ENCODE measurements at regions not wholly inside any gene's neighbourhood (a gene's known extent, or its start where the extent isn't known, plus 50 kb on each side); places are given as distances from the start of the nearest gene placed in this dataset.

GRCh38 chr6:135583256-135583761 is 85.8 kb upstream of the AHI1 start:
- TF ChIP-seq CTCF (IDR thresholded peaks at IDR 0.05) (no peak), POLR2A (IDR thresholded peaks at IDR 0.05) (no peak)

All from right lobe of liver (tissue), 4 donors.